ENCODE measurements at regions not wholly inside any gene's neighbourhood (a gene's known extent, or its start where the extent isn't known, plus 50 kb on each side); places are given as distances from the start of the nearest gene placed in this dataset.

DNA sequence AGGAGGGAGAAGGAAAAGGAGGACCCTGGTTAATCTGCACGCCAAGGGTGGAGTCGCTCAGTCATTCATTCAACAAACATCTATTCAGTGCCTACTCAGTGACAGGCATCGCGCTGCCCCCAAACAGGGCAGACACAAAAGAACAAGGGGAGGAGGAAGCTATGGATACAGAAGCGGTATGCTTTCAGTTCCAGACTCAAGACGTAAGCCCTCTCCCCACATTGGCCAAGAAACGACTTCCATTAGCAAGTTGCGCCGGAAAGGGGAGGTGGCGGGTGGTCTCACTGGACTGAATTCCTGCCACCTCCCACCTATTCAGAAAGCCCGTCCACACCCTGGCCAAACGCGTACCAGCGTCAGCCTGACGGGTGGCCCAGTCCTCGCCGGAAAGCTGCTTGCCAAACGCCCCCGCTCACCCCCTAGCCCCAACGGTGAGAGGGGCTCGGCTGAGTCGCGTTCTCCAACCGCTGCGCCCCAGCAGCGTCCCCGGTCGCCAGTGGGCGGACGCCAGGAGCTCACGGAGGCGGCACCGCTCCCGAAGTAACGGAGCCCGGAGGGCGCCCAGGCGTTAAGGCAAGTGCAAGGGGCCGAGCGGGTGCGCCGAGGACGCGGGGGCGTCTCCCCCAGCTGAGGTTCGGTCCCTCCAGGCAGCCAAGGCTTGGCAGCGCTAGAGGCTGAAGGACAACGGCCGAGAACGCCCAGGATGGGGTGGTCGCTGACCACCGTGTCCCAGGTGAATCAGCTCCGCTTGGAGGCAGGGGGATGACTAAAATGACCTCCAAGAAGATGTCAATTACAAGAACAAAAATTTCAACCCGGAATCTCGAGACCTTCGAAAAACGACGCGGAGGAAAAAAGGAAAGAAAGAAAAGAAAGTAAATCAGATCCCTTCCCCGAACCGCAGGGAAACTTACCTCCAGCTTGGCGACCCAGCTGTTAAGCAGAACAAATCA, 470.7 kb downstream of the SOX9 start:
- Histone ChIP-seq H3K4me2 (ENCODE audit: low read depth, low read length) (peak overlapping the region; percentile 78), H3K9me2 (replicated peaks; ENCODE audit: insufficient read depth, low read length) (no peaks in the 10 kb centered on the region), H3K27ac (ENCODE audit: low read length) (peak overlapping the region; percentile 93), H3K9me3 (replicated peaks; ENCODE audit: insufficient read depth, low read length) (no peaks in the 10 kb centered on the region), H3K4me1 (ENCODE audit: low read length) (peaks cover 19% of the 10 kb centered on the region), H3K36me3 (replicated peaks; ENCODE audit: insufficient read depth, low read length) (no peaks in the 10 kb centered on the region), H3K9ac (ENCODE audit: low read length) (peak overlapping the region; percentile 83), H3F3A (ENCODE audit: insufficient read depth, low read length) (peaks cover 36% of the 10 kb centered on the region), H3K4me3 (ENCODE audit: low read length) (peak overlapping the region; percentile 95), H2AFZ (ENCODE audit: low read length) (no peak overlapping the region), H3K27me3 (replicated peaks; ENCODE audit: insufficient read depth, low read length) (no peaks in the 10 kb centered on the region), H4K20me1 (ENCODE audit: insufficient read depth, low read length) (no peaks in the 10 kb centered on the region), H3K79me2 (ENCODE audit: low read length) (peaks cover 59% of the 10 kb centered on the region)
- DNase-seq: peak; percentile 37
- TF ChIP-seq EZH2phosphoT487 (IDR thresholded peaks at IDR 0.05; ENCODE audit: low read length) (no peak), EZH2 (optimal IDR thresholded peaks at IDR 0.05; ENCODE audit: low read depth, low read length) (no peak)
- TF ChIP-seq, protein P1, sequence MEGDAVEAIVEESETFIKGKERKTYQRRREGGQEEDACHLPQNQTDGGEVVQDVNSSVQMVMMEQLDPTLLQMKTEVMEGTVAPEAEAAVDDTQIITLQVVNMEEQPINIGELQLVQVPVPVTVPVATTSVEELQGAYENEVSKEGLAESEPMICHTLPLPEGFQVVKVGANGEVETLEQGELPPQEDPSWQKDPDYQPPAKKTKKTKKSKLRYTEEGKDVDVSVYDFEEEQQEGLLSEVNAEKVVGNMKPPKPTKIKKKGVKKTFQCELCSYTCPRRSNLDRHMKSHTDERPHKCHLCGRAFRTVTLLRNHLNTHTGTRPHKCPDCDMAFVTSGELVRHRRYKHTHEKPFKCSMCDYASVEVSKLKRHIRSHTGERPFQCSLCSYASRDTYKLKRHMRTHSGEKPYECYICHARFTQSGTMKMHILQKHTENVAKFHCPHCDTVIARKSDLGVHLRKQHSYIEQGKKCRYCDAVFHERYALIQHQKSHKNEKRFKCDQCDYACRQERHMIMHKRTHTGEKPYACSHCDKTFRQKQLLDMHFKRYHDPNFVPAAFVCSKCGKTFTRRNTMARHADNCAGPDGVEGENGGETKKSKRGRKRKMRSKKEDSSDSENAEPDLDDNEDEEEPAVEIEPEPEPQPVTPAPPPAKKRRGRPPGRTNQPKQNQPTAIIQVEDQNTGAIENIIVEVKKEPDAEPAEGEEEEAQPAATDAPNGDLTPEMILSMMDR (IDR thresholded peaks at IDR 0.05; ENCODE audit: low read length): no peak

DNA sequence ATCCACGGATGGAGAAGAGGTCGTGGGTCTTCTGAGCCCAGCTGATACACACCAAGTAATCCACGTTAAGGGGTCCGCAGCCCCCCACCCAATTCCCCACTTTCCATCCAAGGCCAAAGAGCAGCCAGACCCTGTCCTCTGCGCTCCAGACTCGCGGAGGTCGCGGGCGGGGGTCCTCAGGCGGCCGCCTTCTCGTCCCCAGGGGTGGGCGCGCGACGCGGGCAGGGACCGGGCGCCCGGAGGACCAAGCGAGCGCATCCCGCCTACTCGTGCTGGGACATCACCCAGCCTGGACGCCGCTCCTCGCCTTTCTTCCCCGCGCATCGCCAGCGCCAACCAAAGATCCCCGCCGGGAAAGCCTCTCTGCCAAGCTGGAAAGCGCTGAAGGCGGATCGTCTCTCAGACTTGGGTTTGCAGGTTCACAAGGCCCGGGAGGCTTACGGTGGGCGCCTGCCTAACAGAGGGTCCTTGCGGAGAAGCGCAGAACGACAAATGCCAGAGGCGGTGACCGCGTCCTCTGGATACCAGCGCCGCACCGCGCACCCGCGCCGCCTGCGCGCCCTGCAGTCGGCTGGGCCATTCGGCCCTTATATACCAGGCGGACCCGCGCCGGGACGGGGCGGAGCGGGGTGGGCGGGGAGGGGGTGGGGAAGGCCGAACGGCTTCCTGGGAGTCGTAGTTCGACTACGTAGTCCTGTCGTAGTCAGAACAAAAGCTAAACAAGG, 471.6 kb downstream of the SOX9 start:
- H3K9ac ChIP-seq (ENCODE audit: low read length): peak overlapping the region; percentile 83
- TF ChIP-seq EZH2 (optimal IDR thresholded peaks at IDR 0.05; ENCODE audit: low read depth, low read length): no peak
- TF ChIP-seq, protein P1 (IDR thresholded peaks at IDR 0.05; ENCODE audit: low read length): no peak
- no peak for TF ChIP-seq EZH2phosphoT487 (IDR thresholded peaks at IDR 0.05; ENCODE audit: low read length)
- peaks cover 51% of the 10 kb centered on the region for H3K79me2 ChIP-seq (ENCODE audit: low read length)
- no peaks in the 10 kb centered on the region for H3K9me3 ChIP-seq (replicated peaks; ENCODE audit: insufficient read depth, low read length)
- peak overlapping the region; percentile 93; the same call in 1 of the 2 replicates for H3K27ac ChIP-seq (ENCODE audit: low read length)
- H3K4me2 ChIP-seq (ENCODE audit: low read depth, low read length): peak overlapping the region; percentile 78
- H3K4me3 ChIP-seq (ENCODE audit: low read length): peak overlapping the region; percentile 95
- no peaks in the 10 kb centered on the region for H3K36me3 ChIP-seq (replicated peaks; ENCODE audit: insufficient read depth, low read length)
- H2AFZ ChIP-seq (ENCODE audit: low read length): peak overlapping the region; percentile 40
- H4K20me1 ChIP-seq (ENCODE audit: insufficient read depth, low read length): no peaks in the 10 kb centered on the region
- H3K9me2 ChIP-seq (replicated peaks; ENCODE audit: insufficient read depth, low read length): no peaks in the 10 kb centered on the region
- peaks cover 36% of the 10 kb centered on the region for H3F3A ChIP-seq (ENCODE audit: insufficient read depth, low read length)
- peak; percentile 83 for DNase-seq
- H3K4me1 ChIP-seq (ENCODE audit: low read length): peaks cover 18% of the 10 kb centered on the region
- H3K27me3 ChIP-seq (replicated peaks; ENCODE audit: insufficient read depth, low read length): no peaks in the 10 kb centered on the region

DNA sequence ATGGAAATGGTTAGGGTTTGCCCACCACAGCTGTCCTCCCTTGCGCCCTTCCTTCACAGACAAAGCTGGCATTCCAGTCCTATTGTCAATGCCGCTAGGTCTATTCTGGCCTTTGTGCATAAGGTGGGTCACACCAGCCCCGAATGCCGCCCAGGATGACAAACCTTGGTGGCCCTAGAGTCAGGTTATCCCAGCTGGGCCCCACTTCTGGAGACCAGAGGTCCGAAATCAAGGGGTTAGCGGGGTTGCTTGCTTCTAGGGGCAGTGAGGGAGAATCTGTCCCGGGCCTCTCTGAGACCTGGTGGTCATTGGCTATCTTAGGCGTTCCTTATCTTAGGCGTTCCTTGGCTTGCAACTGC, 472.1 kb downstream of the SOX9 start:
- Histone ChIP-seq H3K9me3 (replicated peaks; ENCODE audit: insufficient read depth, low read length) (no peaks in the 10 kb centered on the region), H3K27me3 (replicated peaks; ENCODE audit: insufficient read depth, low read length) (no peaks in the 10 kb centered on the region), H4K20me1 (ENCODE audit: insufficient read depth, low read length) (no peaks in the 10 kb centered on the region), H3K9me2 (replicated peaks; ENCODE audit: insufficient read depth, low read length) (no peaks in the 10 kb centered on the region), H3K9ac (ENCODE audit: low read length) (no peak overlapping the region), H3K36me3 (replicated peaks; ENCODE audit: insufficient read depth, low read length) (no peaks in the 10 kb centered on the region), H2AFZ (ENCODE audit: low read length) (peak overlapping the region; percentile 40), H3F3A (ENCODE audit: insufficient read depth, low read length) (peaks cover 36% of the 10 kb centered on the region), H3K27ac (ENCODE audit: low read length) (no peak overlapping the region), H3K79me2 (ENCODE audit: low read length) (peaks cover 46% of the 10 kb centered on the region), H3K4me2 (ENCODE audit: low read depth, low read length) (peak overlapping the region; percentile 72), H3K4me1 (ENCODE audit: low read length) (peaks cover 13% of the 10 kb centered on the region), H3K4me3 (ENCODE audit: low read length) (0 out of 2 replicates have a peak overlapping the region, but pooled peaks have one; percentile 24)
- DNase-seq: no peak
- no peak for TF ChIP-seq EZH2phosphoT487 (IDR thresholded peaks at IDR 0.05; ENCODE audit: low read length)
- TF ChIP-seq EZH2 (optimal IDR thresholded peaks at IDR 0.05; ENCODE audit: low read depth, low read length): no peak
- TF ChIP-seq, protein P1 (IDR thresholded peaks at IDR 0.05; ENCODE audit: low read length): no peak
